Mesenchymal stem cell (in vitro differentiated cells and primary cell): ENCODE measurements at regions not wholly inside any gene's neighbourhood (a gene's known extent, or its start where the extent isn't known, plus 50 kb on each side); places are given as distances from the start of the nearest gene placed in this dataset.

Experiments
- DNase-seq: peaks from one replicate; pipeline ENCODE4 v3.0.0-alpha.2; 2013
- H2AFZ ChIP-seq: one replicate; pipeline ENCODE4 v1.6.1; 2013; ENCODE audit warnings: low read depth, mild to moderate bottlenecking, control low read depth, inconsistent platforms, low read length, moderate library complexity
- H2AK5ac ChIP-seq: 2 replicates; pipeline ENCODE4 v1.6.1; 2013; ENCODE audit warnings: low read length, moderate library complexity, mild to moderate bottlenecking, inconsistent platforms; ENCODE audit not compliant: severe bottlenecking
- H2BK120ac ChIP-seq: one replicate; pipeline ENCODE4 v1.6.1; 2013; ENCODE audit warnings: low read depth, mild to moderate bottlenecking, inconsistent platforms, low read length, moderate library complexity
- H2BK12ac ChIP-seq, 2 experiments: one replicate each; pipeline ENCODE4 v1.6.1; 2013; ENCODE audit warnings: inconsistent platforms in 2 of 2, low read length in 2 of 2, mild to moderate bottlenecking in 2 of 2, moderate library complexity in 2 of 2, control low read depth in 1 of 2
- H2BK15ac ChIP-seq: one replicate; pipeline ENCODE4 v1.6.1; 2013; ENCODE audit warnings: mild to moderate bottlenecking, low read depth, inconsistent platforms; ENCODE audit not compliant: poor library complexity, severe bottlenecking
- H2BK5ac ChIP-seq: 2 replicates; pipeline ENCODE4 v1.6.1; 2013; ENCODE audit warnings: low read depth, mild to moderate bottlenecking, low read length, control low read depth, inconsistent platforms; ENCODE audit not compliant: poor library complexity, severe bottlenecking
- H3K14ac ChIP-seq, 2 experiments: one replicate each; pipeline ENCODE4 v1.6.1; 2013; ENCODE audit warnings: inconsistent platforms in 2 of 2, low read length in 2 of 2, control low read depth in 1 of 2, mild to moderate bottlenecking in 1 of 2, moderate library complexity in 1 of 2
- H3K18ac ChIP-seq, 2 experiments: one replicate each; pipeline ENCODE4 v1.6.1; 2013; ENCODE audit warnings: inconsistent platforms in 2 of 2, low read length in 2 of 2, control low read depth in 1 of 2, low read depth in 1 of 2, mild to moderate bottlenecking in 1 of 2
- H3K23ac ChIP-seq, 2 experiments: one replicate each; pipeline ENCODE4 v1.6.1; 2013; ENCODE audit warnings: inconsistent platforms in 2 of 2, low read length in 2 of 2, mild to moderate bottlenecking in 2 of 2, moderate library complexity in 2 of 2, control low read depth in 1 of 2
- H3K27ac ChIP-seq: 2 replicates; pipeline ENCODE4 v1.5.1; 2013; ENCODE audit warnings: mild to moderate bottlenecking, moderate library complexity, low read length, control low read depth, inconsistent platforms; ENCODE audit not compliant: poor library complexity, severe bottlenecking
- H3K27me3 ChIP-seq, 2 experiments: 2 replicates each; pipeline versions ENCODE4 v1.6.1 to v1.7.0; 2013; ENCODE audit warnings: low read length in 2 of 2, mild to moderate bottlenecking in 2 of 2, moderate library complexity in 2 of 2, control low read depth in 1 of 2, inconsistent platforms in 1 of 2; ENCODE audit not compliant: control insufficient read depth in 1 of 2, insufficient read depth in 1 of 2
- H3K36me3 ChIP-seq, 2 experiments: 2 replicates each; pipeline versions ENCODE4 v1.6.1 to v1.7.0; 2013; ENCODE audit warnings: low read length in 2 of 2, control low read depth in 1 of 2, inconsistent platforms in 1 of 2, low read depth in 1 of 2, mild to moderate bottlenecking in 1 of 2; ENCODE audit not compliant: insufficient read depth in 2 of 2, control insufficient read depth in 1 of 2
- H3K4ac ChIP-seq, 2 experiments: one replicate each; pipeline ENCODE4 v1.6.1; 2013; ENCODE audit warnings: inconsistent platforms in 2 of 2, low read length in 2 of 2, mild to moderate bottlenecking in 2 of 2, moderate library complexity in 2 of 2, control low read depth in 1 of 2, low read depth in 1 of 2
- H3K4me1 ChIP-seq: 2 replicates; pipeline ENCODE4 v1.6.1; 2013; ENCODE audit warnings: low read depth, low read length, control low read depth; ENCODE audit not compliant: control insufficient read depth, insufficient read depth
- H3K4me2 ChIP-seq: 2 replicates; pipeline ENCODE4 v1.6.1; 2013; ENCODE audit warnings: low read length, mild to moderate bottlenecking, inconsistent platforms; ENCODE audit not compliant: poor library complexity, severe bottlenecking
- H3K4me3 ChIP-seq, 2 experiments: 2 replicates each; pipeline versions ENCODE4 v1.5.1 to v1.7.0; 2013; ENCODE audit warnings: low read length in 2 of 2, mild to moderate bottlenecking in 2 of 2, control low read depth in 1 of 2, low read depth in 1 of 2; ENCODE audit not compliant: insufficient read depth in 1 of 2
- H3K79me1 ChIP-seq: replicated peaks from 2 replicates; pipeline ENCODE4 v1.6.1; 2013; ENCODE audit warnings: mild to moderate bottlenecking, control low read depth, low read length, inconsistent platforms; ENCODE audit not compliant: poor library complexity, severe bottlenecking
- H3K9ac ChIP-seq: 2 replicates; pipeline ENCODE4 v1.7.0; 2013; ENCODE audit warnings: mild to moderate bottlenecking, low read length, moderate library complexity
- H3K9me3 ChIP-seq: 2 replicates; pipeline ENCODE4 v1.7.0; 2013; ENCODE audit warnings: mild to moderate bottlenecking, low read length; ENCODE audit not compliant: control insufficient read depth
- H4K8ac ChIP-seq: one replicate; pipeline ENCODE4 v1.6.1; 2013; ENCODE audit warnings: inconsistent platforms, mild to moderate bottlenecking, low read length, moderate library complexity
- H4K91ac ChIP-seq: one replicate; pipeline ENCODE4 v1.6.1; 2013; ENCODE audit warnings: mild to moderate bottlenecking, low read length, inconsistent platforms
- WGBS: methylation state at CpG from one replicate; pipeline ENCODE4 v1.1.7; 2013; ENCODE audit warnings: mixed read lengths; 5-methylcytosine and 5-hydroxymethylcytosine counted together

- H3K4ac ChIP-seq = no peak overlapping the region
- no peaks in the 10 kb centered on the region for H3K4me1 ChIP-seq
- H3K18ac ChIP-seq = no peak overlapping the region
- H2BK12ac ChIP-seq = no peak overlapping the region
- H3K4me2 ChIP-seq = no peak overlapping the region
- H2AFZ ChIP-seq = no peak overlapping the region
- no peak overlapping the region for H2AK5ac ChIP-seq
- H3K14ac ChIP-seq = no peak overlapping the region
- no peak overlapping the region for H2BK5ac ChIP-seq
- H4K91ac ChIP-seq = no peak overlapping the region
- H2BK120ac ChIP-seq = no peak overlapping the region
- no peaks in the 10 kb centered on the region for H3K27me3 ChIP-seq
- H2BK15ac ChIP-seq = no peak overlapping the region
- no peak overlapping the region for H3K27ac ChIP-seq
- H4K8ac ChIP-seq = no peak overlapping the region
- DNase-seq = no peak
- H3K9ac ChIP-seq = no peak overlapping the region
- no peaks in the 10 kb centered on the region for H3K36me3 ChIP-seq
- 97% methylated on average over 1 of the region's 1 CpG for WGBS
- no peak overlapping the region for H3K4me3 ChIP-seq
- no peaks in the 10 kb centered on the region for H3K9me3 ChIP-seq
- H3K79me1 ChIP-seq = no peaks in the 10 kb centered on the region
- no peak overlapping the region for H3K23ac ChIP-seq
Observed at GRCh38 chr6:145055567-145055966, 679.8 kb downstream of the EPM2A start.

- Histone ChIP-seq H2AK5ac (no peak overlapping the region), H2BK15ac (no peak overlapping the region), H3K23ac (no peak overlapping the region), H3K4me1 (no peaks in the 10 kb centered on the region), H3K79me1 (no peaks in the 10 kb centered on the region), H3K4ac (no peak overlapping the region), H3K9me3 (no peaks in the 10 kb centered on the region), H3K27me3 (no peaks in the 10 kb centered on the region), H3K36me3 (no peaks in the 10 kb centered on the region), H2BK5ac (no peak overlapping the region), H3K27ac (no peak overlapping the region), H2AFZ (no peak overlapping the region), H3K4me2 (no peak overlapping the region), H4K91ac (no peak overlapping the region), H3K4me3 (no peak overlapping the region), H2BK120ac (no peak overlapping the region), H3K9ac (no peak overlapping the region), H2BK12ac (no peak overlapping the region), H4K8ac (no peak overlapping the region), H3K14ac (no peak overlapping the region), H3K18ac (no peak overlapping the region)
- WGBS = 82% methylated on average over 1 of the region's 1 CpG
- DNase-seq = no peak
Observed at GRCh38 chr6:145060714-145061113, 674.6 kb downstream of the EPM2A start.

- H3K4me3 ChIP-seq = no peak overlapping the region
- no peak overlapping the region for H2AK5ac ChIP-seq
- H3K4ac ChIP-seq = no peak overlapping the region
- no peak overlapping the region for H2BK12ac ChIP-seq
- H2BK120ac ChIP-seq = no peak overlapping the region
- H3K23ac ChIP-seq = no peak overlapping the region
- H3K27me3 ChIP-seq = no peaks in the 10 kb centered on the region
- no peak overlapping the region for H4K91ac ChIP-seq
- no peak overlapping the region for H2AFZ ChIP-seq
- H4K8ac ChIP-seq = no peak overlapping the region
- no peaks in the 10 kb centered on the region for H3K36me3 ChIP-seq
- peaks cover 2% of the 10 kb centered on the region for H3K4me1 ChIP-seq
- no peak overlapping the region for H3K14ac ChIP-seq
- no peaks in the 10 kb centered on the region for H3K79me1 ChIP-seq
- H3K18ac ChIP-seq = no peak overlapping the region
- no peak overlapping the region for H2BK5ac ChIP-seq
- no peak overlapping the region for H2BK15ac ChIP-seq
- no peak for DNase-seq
- H3K9ac ChIP-seq = no peak overlapping the region
- H3K27ac ChIP-seq = no peak overlapping the region
- no peaks in the 10 kb centered on the region for H3K9me3 ChIP-seq
- H3K4me2 ChIP-seq = no peak overlapping the region
Observed at GRCh38 chr6:145063091-145063490, 672.2 kb downstream of the EPM2A start.

GRCh38 chr6:145067430-145067829 lies 667.9 kb downstream of the EPM2A start:
- Histone ChIP-seq H3K79me1 (no peaks in the 10 kb centered on the region), H4K8ac (no peak overlapping the region), H3K9ac (no peak overlapping the region), H2BK15ac (no peak overlapping the region), H3K4me2 (no peak overlapping the region), H3K27ac (no peak overlapping the region), H4K91ac (no peak overlapping the region), H3K4ac (no peak overlapping the region), H3K23ac (no peak overlapping the region), H2BK5ac (no peak overlapping the region), H2BK120ac (no peak overlapping the region), H3K36me3 (no peaks in the 10 kb centered on the region), H2AFZ (no peak overlapping the region), H2AK5ac (no peak overlapping the region), H3K18ac (no peak overlapping the region), H3K4me1 (peaks cover 8% of the 10 kb centered on the region), H2BK12ac (no peak overlapping the region), H3K27me3 (no peaks in the 10 kb centered on the region), H3K9me3 (no peaks in the 10 kb centered on the region), H3K14ac (no peak overlapping the region), H3K4me3 (no peak overlapping the region)
- no peak for DNase-seq
